ENCODE measurements at regions not wholly inside any gene's neighbourhood (a gene's known extent, or its start where the extent isn't known, plus 50 kb on each side); places are given as distances from the start of the nearest gene placed in this dataset.

DNA sequence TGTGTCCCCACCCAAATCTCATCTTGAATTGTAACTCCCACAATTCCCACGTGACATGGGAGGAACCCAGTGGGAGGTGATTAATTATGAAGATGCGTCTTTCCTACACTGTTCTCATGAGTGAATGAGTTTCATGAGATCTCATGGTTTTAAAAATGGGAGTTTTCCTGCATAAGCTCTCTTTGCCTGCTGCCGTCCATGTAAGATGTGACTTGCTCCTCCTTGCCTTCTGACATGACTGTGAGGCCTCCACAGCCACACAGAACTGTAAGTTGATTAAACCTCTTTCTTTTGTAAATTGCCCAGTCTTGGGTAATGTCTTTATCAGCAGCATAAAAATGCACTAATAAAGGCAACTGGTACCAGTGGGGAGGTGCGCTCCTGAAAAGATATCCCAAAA, 67.7 kb upstream of the DRGX start:
- no peak overlapping the region for H3K4me2 ChIP-seq (ENCODE audit: unreplicated experiment)
- peaks cover 4% of the 10 kb centered on the region; the same call in 1 of the 2 replicates for H4K20me1 ChIP-seq (ENCODE audit: insufficient read depth)
- no peak for TF ChIP-seq EZH2 (IDR thresholded peaks at IDR 0.05; ENCODE audit: insufficient read depth, poor library complexity, severe bottlenecking)
- no peak for TF ChIP-seq EZH2phosphoT487 (IDR thresholded peaks at IDR 0.05; ENCODE audit: insufficient read depth, low read depth)
- H3K79me2 ChIP-seq (ENCODE audit: insufficient read depth), result peaks cover 26% of the 10 kb centered on the region
- H2AFZ ChIP-seq, result no peak overlapping the region
- DNase-seq, result no peak
- no peak overlapping the region for H3K27ac ChIP-seq
- H3K36me3 ChIP-seq (ENCODE audit: low read depth), result peaks cover 88% of the 10 kb centered on the region
- H3F3A ChIP-seq (ENCODE audit: insufficient read depth), result peaks cover 24% of the 10 kb centered on the region; the same call in 1 of the 2 replicates
- WGBS, 2 experiments (ENCODE audit: low coverage in 1 of 2, low lambda C conversion rate in 2 of 2, missing lambda C conversion rate in 2 of 2), result 70 to 75% methylated on average over 4 of the region's 4 CpGs
- in situ Hi-C loops (cut with MboI), result no loop called here
- no peaks in the 10 kb centered on the region for H3K4me1 ChIP-seq (ENCODE audit: insufficient read depth)
- H3K4me3 ChIP-seq, result no peak overlapping the region
- no peaks in the 10 kb centered on the region for H3K27me3 ChIP-seq (replicated peaks; ENCODE audit: insufficient read depth)
- no peaks in the 10 kb centered on the region for H3K9me3 ChIP-seq (ENCODE audit: low read depth)
- H3K9ac ChIP-seq, result no peak overlapping the region
- no peaks in the 10 kb centered on the region for H3K9me2 ChIP-seq (ENCODE audit: insufficient read depth)

DNA sequence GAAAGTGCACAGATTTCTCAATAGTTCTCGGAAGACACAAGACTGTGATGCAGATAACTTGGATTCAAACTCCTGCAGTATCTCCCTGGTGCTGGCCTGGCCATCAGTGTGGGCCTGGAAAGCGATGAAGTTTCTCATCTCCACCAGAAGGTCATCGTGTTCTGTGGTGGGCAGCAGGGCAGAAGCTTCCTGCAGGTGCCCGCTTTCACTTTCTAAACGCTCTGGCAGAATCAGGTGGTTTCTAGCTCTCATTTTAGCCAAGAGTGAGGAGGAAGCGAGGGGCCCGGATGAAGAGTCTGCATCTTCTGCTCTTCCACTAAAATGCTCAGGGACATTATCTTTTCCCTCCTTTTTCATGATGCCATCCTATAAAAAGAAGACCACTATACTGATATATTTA, 63.0 kb upstream of the DRGX start:
- no peak overlapping the region for H3K9ac ChIP-seq
- no peak overlapping the region for H3K4me2 ChIP-seq (ENCODE audit: unreplicated experiment)
- 97 to 100% methylated on average over 7 of the region's 7 CpGs for WGBS, 2 experiments (ENCODE audit: low coverage in 1 of 2, low lambda C conversion rate in 2 of 2, missing lambda C conversion rate in 2 of 2)
- in situ Hi-C loops (cut with MboI), result no loop called here
- H3K4me3 ChIP-seq, result no peak overlapping the region
- H3K79me2 ChIP-seq (ENCODE audit: insufficient read depth), result peaks cover 17% of the 10 kb centered on the region
- H3K9me2 ChIP-seq (ENCODE audit: insufficient read depth), result no peaks in the 10 kb centered on the region
- DNase-seq, result no peak
- H2AFZ ChIP-seq, result no peak overlapping the region
- no peaks in the 10 kb centered on the region for H3K9me3 ChIP-seq (ENCODE audit: low read depth)
- peaks cover 98% of the 10 kb centered on the region for H3K36me3 ChIP-seq (ENCODE audit: low read depth)
- TF ChIP-seq EZH2phosphoT487 (IDR thresholded peaks at IDR 0.05; ENCODE audit: insufficient read depth, low read depth) (no peak), EZH2 (IDR thresholded peaks at IDR 0.05; ENCODE audit: insufficient read depth, poor library complexity, severe bottlenecking) (no peak)
- H3K4me1 ChIP-seq (ENCODE audit: insufficient read depth), result no peaks in the 10 kb centered on the region
- no peak overlapping the region for H3K27ac ChIP-seq
- H3K27me3 ChIP-seq (replicated peaks; ENCODE audit: insufficient read depth), result no peaks in the 10 kb centered on the region
- peaks cover 26% of the 10 kb centered on the region for H3F3A ChIP-seq (ENCODE audit: insufficient read depth)
- H4K20me1 ChIP-seq (ENCODE audit: insufficient read depth), result peaks cover 4% of the 10 kb centered on the region; the same call in 1 of the 2 replicates

DNA sequence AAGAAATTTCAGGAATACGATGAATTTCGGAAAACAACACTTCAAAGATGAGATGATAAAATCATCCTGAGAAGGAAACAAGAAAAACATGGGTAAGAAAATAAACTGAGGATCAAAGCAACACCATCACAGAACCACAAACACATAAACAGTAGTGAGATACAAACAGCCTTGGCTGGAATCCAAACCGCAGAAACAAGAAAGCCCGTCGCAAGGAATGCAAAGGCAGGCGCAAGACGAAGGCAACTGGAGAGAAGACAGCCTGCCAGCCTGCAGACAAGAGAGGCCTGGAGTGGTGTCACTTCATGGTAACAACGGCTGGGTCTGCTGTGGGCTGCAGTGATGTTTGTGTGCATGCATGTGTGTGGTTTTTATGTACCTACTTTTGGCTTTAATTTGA, 61.8 kb upstream of the DRGX start:
- 79% methylated on average over 8 of the region's 8 CpGs for WGBS, 2 experiments (ENCODE audit: low coverage in 1 of 2, low lambda C conversion rate in 2 of 2, missing lambda C conversion rate in 2 of 2)
- H3K4me1 ChIP-seq (ENCODE audit: insufficient read depth), result no peaks in the 10 kb centered on the region
- peaks cover 13% of the 10 kb centered on the region for H3K79me2 ChIP-seq (ENCODE audit: insufficient read depth)
- peaks cover 4% of the 10 kb centered on the region; the same call in 1 of the 2 replicates for H4K20me1 ChIP-seq (ENCODE audit: insufficient read depth)
- H3K9ac ChIP-seq, result no peak overlapping the region
- TF ChIP-seq EZH2phosphoT487 (IDR thresholded peaks at IDR 0.05; ENCODE audit: insufficient read depth, low read depth) (no peak), EZH2 (IDR thresholded peaks at IDR 0.05; ENCODE audit: insufficient read depth, poor library complexity, severe bottlenecking) (no peak)
- in situ Hi-C loops (cut with MboI), result no loop called here
- H3K36me3 ChIP-seq (ENCODE audit: low read depth), result peaks cover 99% of the 10 kb centered on the region
- H3K9me2 ChIP-seq (ENCODE audit: insufficient read depth), result no peaks in the 10 kb centered on the region
- peaks cover 22% of the 10 kb centered on the region for H3F3A ChIP-seq (ENCODE audit: insufficient read depth)
- no peak overlapping the region for H3K4me2 ChIP-seq (ENCODE audit: unreplicated experiment)
- no peak overlapping the region for H3K4me3 ChIP-seq
- DNase-seq, result no peak
- no peaks in the 10 kb centered on the region for H3K9me3 ChIP-seq (ENCODE audit: low read depth)
- no peak overlapping the region for H3K27ac ChIP-seq
- H3K27me3 ChIP-seq (replicated peaks; ENCODE audit: insufficient read depth), result no peaks in the 10 kb centered on the region
- H2AFZ ChIP-seq, result no peak overlapping the region

DNA sequence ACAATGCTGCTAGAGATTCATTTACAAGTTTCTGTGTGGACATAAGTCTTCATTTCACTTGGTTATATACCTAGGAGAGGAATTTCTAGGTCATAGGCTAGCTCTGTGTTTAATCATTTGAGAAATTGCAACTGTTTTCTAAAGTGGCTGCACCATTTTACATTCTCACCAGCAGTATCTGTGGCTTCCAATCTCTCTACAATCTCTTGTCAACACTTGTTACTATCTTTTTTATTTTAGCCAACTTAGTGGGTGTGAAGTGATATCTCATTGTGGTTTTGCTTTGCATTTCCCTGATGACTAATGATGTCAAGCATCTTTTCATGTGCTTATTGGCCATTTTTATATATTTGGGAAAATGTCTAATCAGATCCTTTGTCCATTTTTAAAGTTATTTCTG, 53.0 kb upstream of the DRGX start:
- Histone ChIP-seq H3K9ac (no peak overlapping the region), H3F3A (ENCODE audit: insufficient read depth) (peaks cover 51% of the 10 kb centered on the region), H3K36me3 (ENCODE audit: low read depth) (peaks cover 41% of the 10 kb centered on the region), H3K9me3 (ENCODE audit: low read depth) (no peaks in the 10 kb centered on the region), H3K27ac (no peak overlapping the region), H4K20me1 (ENCODE audit: insufficient read depth) (no peaks in the 10 kb centered on the region), H3K4me1 (ENCODE audit: insufficient read depth) (no peaks in the 10 kb centered on the region), H3K27me3 (replicated peaks; ENCODE audit: insufficient read depth) (no peaks in the 10 kb centered on the region), H3K4me3 (no peak overlapping the region), H2AFZ (no peak overlapping the region), H3K79me2 (ENCODE audit: insufficient read depth) (no peaks in the 10 kb centered on the region), H3K4me2 (ENCODE audit: unreplicated experiment) (no peak overlapping the region), H3K9me2 (ENCODE audit: insufficient read depth) (no peaks in the 10 kb centered on the region)
- in situ Hi-C loops (cut with MboI), result no loop called here
- peak; percentile 26 for DNase-seq
- TF ChIP-seq EZH2 (IDR thresholded peaks at IDR 0.05; ENCODE audit: insufficient read depth, poor library complexity, severe bottlenecking), result no peak
- no peak for TF ChIP-seq EZH2phosphoT487 (IDR thresholded peaks at IDR 0.05; ENCODE audit: insufficient read depth, low read depth)

DNA sequence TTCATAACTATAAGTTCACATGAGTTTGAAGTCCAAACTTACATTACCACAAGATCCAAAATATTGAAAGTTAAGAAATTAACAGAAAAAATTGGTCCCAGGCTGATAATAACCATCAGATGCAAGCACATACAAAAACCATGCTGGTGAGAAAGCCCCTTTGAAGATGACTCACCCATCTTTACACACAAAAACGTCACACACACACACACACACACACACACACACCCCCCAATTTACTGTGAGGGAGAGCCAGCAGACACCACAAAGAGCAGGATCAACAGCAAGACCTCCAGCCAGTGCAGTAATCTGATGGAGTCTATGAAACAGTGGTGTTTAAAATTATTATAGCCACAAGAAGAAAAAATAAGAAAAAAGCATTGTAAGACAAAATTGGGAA, 50.1 kb upstream of the DRGX start:
- Histone ChIP-seq H3K4me3 (no peak overlapping the region), H3K4me1 (ENCODE audit: insufficient read depth) (no peaks in the 10 kb centered on the region), H3K27me3 (replicated peaks; ENCODE audit: insufficient read depth) (no peaks in the 10 kb centered on the region), H3K27ac (no peak overlapping the region), H3K4me2 (ENCODE audit: unreplicated experiment) (no peak overlapping the region), H3K9me3 (ENCODE audit: low read depth) (no peaks in the 10 kb centered on the region), H3F3A (ENCODE audit: insufficient read depth) (peaks cover 32% of the 10 kb centered on the region), H3K79me2 (ENCODE audit: insufficient read depth) (no peaks in the 10 kb centered on the region), H3K9me2 (ENCODE audit: insufficient read depth) (no peaks in the 10 kb centered on the region), H3K9ac (no peak overlapping the region), H4K20me1 (ENCODE audit: insufficient read depth) (no peaks in the 10 kb centered on the region), H2AFZ (no peak overlapping the region), H3K36me3 (ENCODE audit: low read depth) (peaks cover 19% of the 10 kb centered on the region)
- TF ChIP-seq EZH2 (IDR thresholded peaks at IDR 0.05; ENCODE audit: insufficient read depth, poor library complexity, severe bottlenecking) (no peak), EZH2phosphoT487 (IDR thresholded peaks at IDR 0.05; ENCODE audit: insufficient read depth, low read depth) (no peak)
- peak; percentile 49 for DNase-seq
- 3 to 12% methylated on average over 1 of the region's 1 CpG for WGBS, 2 experiments (ENCODE audit: low coverage in 1 of 2, low lambda C conversion rate in 2 of 2, missing lambda C conversion rate in 2 of 2)
- in situ Hi-C loops (cut with MboI), result no loop called here

Data from GM23248 (cell line).